Fibroblast of mammary gland (primary cell): ENCODE measurements at regions not wholly inside any gene's neighbourhood (a gene's known extent, or its start where the extent isn't known, plus 50 kb on each side); places are given as distances from the start of the nearest gene placed in this dataset.

ENCODE experiments used
- DNase-seq: peaks from one replicate; pipeline ENCODE4 v3.0.0-alpha.2; 2010; ENCODE audit warnings: low read depth
- H3K4me3 ChIP-seq: 2 replicates; pipeline ENCODE4 v1.5.1; 2011; ENCODE audit warnings: low read depth, mild to moderate bottlenecking, low read length, moderate library complexity; ENCODE audit not compliant: control insufficient read depth
- CTCF ChIP-seq: conservative IDR thresholded peaks from 2 replicates; pipeline ENCODE4 v1.5.1; 2011; ENCODE audit warnings: low read depth, low read length, inconsistent platforms; ENCODE audit not compliant: control insufficient read depth, insufficient read depth

GRCh38 chr9:105030285-105030684, 102.3 kb upstream of the ABCA1 start:
- H3K4me3 ChIP-seq, result no peak overlapping the region
- no peak for DNase-seq
- no peak for TF ChIP-seq CTCF

GRCh38 chr9:105037139-105037538, 109.2 kb upstream of the ABCA1 start:
- no peak for TF ChIP-seq CTCF
- no peak for DNase-seq
- no peak overlapping the region for H3K4me3 ChIP-seq

GRCh38 chr9:105038051-105038450, 110.1 kb upstream of the ABCA1 start:
- TF ChIP-seq CTCF, result no peak

GRCh38 chr9:105039175-105039799, 111.3 kb upstream of the ABCA1 start:
- no peak overlapping the region for H3K4me3 ChIP-seq
- no peak for DNase-seq
- TF ChIP-seq CTCF, result no peak

More at GRCh38 chr9:105038051-105038450, 110.1 kb upstream of the ABCA1 start:
- H3K4me3 ChIP-seq, result no peak overlapping the region
- no peak for DNase-seq

GRCh38 chr9:105043370-105043936, 115.5 kb upstream of the ABCA1 start:
- no peak for DNase-seq
- no peak overlapping the region for H3K4me3 ChIP-seq
- no peak for TF ChIP-seq CTCF

- no peak for TF ChIP-seq CTCF
Observed at GRCh38 chr9:105044518-105044917, 116.6 kb upstream of the ABCA1 start.

More at GRCh38 chr9:105044518-105044917, 116.6 kb upstream of the ABCA1 start:
- no peak overlapping the region for H3K4me3 ChIP-seq
- no peak for DNase-seq
